HS-5 (cell line): ENCODE measurements at regions not wholly inside any gene's neighbourhood (a gene's known extent, or its start where the extent isn't known, plus 50 kb on each side); places are given as distances from the start of the nearest gene placed in this dataset.

ENCODE experiments used
- DNase-seq: peaks from one replicate; pipeline ENCODE4 v3.0.0-alpha.2; 2012; ENCODE audit warnings: low read depth

DNA sequence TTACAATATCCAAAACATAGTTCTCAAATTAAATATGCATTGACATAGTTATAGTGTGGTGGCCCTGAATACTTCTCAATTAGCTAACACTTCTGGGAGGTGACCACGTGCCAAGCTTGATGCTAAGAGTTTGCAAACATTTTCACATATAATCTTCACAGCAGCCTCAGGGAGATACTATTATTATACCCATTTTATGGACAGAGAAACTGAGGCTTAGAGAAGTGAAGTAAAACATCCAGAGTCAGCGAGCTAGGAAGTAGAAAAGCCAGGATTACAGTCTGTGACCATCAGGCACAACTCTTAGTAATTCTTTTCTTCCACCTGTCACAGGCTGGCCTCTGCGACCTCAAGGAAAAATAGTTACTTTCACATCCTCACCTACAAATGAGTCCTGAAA is 102.2 kb upstream of the IRX6 start:
- DNase-seq, result no peak

DNA sequence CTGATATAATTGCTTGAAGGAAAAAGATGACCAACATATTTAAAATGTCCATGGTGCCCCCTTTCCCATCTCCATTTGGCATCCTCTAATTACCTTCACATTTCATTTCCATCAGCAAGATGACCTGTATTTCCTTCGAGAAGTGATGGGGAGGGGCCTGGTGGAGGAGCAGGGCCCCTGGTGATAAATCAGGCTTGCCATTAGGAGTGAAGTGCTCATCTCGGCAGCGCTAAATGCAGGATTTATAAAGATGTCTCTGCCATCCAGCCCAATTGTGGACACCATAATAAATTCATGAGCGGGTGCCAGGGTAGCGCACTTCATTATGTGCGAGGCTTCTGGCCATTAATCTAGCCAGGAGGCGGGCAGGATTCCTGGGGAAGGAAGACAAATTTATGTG is 101.5 kb upstream of the IRX6 start:
- no peak for DNase-seq

DNA sequence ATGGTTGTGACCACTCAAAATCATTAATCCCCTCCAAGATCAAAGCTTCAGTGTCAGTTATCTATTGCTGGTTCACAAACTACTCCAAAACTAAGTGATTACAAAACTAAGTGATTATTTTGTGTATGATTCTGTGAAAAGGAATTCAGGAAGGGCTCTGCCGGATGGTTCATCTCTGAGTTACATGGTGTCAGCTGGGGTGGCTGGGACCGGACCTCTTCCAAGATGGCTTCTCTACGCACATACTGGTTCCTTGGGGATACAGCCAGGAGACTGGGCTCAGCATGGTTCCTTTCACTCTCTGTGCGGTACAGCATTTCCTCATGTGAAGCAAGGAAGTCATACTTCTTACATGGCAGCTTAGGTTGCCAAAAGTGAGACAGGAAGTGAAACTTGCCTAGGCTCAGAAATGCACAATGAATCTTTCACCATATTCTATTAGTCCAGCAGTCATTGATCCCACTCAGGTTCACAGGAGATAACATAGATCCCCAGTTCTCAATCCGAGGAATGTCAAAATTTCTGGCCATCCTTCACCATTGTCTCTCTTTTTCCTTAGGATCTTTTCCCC is 97.9 kb upstream of the IRX6 start:
- DNase-seq, result no peak

DNA sequence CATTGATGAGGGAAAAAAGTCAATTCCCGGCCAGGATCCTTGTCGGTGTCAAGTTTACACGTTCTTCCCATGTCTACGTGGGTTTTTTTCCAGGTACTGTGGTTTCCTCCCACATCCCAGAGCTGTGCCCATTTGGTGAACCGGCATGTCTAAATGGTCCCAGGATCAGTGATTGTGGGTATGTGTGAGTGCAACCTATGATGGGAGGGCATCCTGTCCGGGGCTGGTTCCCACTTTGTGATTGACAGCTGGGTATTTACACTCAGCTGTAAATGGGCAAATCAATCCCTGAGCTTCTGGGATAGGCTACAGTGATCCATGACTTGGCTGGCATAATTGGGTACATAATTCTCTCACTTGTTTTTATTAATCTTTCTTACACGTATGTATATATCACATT is 91.2 kb upstream of the IRX6 start:
- DNase-seq, result no peak

DNA sequence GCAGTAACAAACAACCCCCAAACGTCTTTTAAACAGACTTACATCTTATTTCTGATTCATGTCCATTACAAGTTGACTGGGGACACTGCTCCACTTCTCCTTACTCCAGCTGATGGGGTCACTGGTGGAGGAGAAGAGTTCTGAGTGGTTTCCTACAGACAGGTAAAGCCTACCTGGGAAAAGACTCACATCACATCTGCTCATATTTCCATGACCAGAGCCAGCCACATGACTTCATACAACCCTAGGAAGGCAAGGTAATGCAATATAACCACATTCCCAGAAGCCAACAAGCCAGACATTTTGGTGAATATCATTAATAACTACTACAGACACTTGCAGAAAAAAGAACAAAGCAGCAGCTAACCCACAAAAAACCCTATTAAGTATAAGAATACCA is 90.5 kb upstream of the IRX6 start:
- no peak for DNase-seq

DNA sequence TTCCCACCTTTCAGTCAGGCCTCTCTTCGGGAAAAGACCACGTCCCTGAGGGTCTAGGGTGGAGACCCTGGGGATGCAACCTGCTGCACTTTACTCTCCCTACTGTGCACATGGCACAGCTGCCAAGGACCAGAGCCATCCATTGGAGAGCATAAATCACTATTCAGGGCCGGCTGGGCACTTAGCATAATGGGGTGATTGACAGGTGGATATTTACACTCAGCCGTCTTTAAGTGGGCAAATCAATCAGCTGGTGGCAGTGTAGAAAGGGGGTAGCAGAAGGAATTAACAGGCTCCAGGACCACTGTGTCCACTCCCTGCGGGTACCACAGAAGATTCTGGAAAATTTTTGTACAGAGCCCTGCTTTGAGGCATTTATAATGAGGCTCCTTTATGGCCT is 87.3 kb upstream of the IRX6 start:
- no peak for DNase-seq

DNA sequence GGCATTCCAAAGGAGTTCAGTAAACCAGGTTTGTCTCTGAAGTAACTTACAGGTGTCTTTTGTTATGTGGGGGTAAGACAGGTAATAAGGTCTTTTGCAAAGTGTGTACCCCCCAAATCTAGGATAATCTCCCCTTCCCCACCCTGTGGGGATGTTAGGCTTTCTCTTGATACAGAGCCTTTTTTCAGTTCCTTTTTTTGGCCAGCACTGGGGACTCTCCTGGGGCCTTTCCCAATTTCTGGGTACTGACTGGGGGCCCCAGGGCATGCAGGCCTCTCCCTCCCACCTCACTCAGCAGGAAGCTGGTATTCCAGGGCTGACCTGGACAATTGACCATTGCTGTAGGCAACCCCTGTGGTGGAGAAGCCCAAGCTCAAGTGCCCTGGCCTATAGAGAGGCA is 84.3 kb upstream of the IRX6 start:
- DNase-seq, result no peak

DNA sequence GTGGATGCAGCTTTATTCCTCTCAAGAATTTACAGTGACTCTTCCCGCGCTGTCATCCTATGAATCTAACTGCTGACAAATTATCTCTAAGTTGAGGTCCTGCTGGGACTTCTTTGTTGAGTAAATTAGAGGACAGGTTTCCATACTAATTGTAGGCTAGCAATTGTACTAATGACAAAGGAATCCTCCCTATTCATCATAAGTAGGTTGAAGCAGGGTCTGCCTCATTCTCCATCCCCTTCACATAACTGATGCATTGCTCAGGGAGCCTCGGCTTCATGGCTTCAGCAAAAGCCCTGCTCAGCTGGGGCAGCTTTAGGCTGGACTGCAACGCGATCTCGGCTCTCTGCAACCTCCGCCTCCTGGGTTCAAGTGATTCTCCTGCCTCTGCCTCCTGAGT is 83.1 kb upstream of the IRX6 start:
- DNase-seq, result no peak

DNA sequence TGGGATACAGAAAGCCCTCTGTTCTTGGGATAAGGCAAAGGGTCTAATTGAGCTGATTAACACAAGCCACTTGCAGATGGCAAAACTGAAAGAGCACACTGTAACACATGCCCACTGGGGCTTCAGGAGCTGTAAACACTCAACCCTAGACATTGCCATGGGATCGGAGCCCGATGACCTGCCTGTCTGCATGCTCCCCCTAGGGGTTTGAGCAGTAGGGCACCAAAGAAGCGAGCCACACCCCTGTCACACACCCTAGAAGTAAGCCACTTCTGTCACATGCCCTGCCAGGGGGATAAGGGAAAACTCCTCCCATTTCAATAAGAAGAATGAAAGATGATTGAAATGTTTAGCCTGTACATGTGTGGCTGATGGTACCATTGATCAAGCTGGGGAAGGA is 81.3 kb upstream of the IRX6 start:
- DNase-seq, result no peak

DNA sequence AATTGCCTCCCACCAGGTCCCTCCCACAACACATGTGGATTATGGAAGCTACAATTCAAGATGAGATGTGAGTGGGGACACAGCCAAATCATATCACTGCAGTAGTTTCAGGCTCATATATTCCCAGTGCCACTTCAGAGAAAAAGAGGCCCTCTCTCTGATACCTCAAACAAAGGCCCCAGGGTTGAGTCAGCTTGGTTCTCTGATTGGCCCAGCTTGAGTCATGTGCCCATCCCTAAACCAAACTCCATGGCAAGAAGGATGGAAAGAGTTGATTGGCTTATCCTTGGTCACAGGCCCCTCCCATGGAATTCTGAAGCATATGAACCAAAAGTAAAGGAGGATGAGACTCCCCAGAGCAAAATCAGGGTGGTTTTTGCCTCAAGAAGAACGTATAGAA is 75.9 kb upstream of the IRX6 start:
- no peak for DNase-seq

DNA sequence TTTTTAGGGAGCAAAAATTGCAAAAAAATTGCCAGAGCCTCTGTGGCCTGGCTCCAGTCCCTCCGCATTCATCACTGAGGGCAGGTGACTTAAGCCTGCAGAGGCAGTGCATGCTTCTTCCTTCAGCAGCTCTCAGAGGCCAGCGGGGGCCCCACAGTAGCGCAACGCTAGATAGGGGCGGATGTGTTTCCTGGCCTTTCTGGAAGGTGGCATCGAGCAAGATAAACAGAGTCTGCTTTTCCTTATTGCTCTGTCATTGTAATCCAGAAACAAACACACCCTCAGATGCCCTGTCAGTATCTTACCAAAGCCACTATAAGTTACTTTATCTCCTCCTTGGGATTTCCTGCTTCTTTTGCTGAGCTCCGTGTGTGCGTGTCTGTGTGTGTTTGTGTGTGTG is 75.5 kb upstream of the IRX6 start:
- no peak for DNase-seq

DNA sequence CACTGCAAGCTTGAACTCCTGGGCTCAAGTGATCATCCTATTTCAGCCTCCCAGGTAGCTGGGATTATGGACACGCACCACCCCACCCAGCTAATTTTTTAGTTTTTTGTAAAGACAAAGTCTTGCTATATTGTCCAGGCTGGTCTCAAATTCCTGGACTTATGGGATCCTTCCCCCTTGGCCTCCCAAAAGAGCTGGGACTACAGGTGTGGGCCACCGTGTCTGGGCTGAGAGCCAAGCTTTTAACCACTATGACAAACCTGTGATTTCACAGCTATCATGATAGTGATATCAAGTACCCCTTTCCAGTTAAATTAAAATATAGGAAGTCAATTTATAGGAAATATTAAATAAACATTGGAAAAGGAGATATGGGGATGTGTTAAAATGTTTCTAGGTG is 74.6 kb upstream of the IRX6 start:
- DNase-seq, result no peak

DNA sequence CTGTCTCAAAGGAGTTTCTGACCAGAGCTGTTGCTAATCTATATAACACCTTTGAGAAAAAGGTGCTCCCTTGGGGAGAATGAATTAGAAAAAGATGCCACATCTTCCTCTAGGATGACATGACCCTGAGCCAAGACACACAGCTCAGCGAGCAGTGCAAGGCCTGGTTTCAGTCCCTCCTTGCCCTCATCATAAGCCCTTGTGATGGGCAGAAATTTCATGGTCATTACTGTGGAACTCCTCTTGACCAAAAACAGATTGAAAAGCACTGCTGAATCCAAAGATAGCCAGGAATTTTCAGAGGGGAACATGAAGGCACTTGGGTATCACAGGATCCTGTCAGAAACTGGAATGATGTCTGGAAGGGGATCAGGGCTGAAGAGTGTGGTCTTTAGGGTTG is 74.1 kb upstream of the IRX6 start:
- no peak for DNase-seq

DNA sequence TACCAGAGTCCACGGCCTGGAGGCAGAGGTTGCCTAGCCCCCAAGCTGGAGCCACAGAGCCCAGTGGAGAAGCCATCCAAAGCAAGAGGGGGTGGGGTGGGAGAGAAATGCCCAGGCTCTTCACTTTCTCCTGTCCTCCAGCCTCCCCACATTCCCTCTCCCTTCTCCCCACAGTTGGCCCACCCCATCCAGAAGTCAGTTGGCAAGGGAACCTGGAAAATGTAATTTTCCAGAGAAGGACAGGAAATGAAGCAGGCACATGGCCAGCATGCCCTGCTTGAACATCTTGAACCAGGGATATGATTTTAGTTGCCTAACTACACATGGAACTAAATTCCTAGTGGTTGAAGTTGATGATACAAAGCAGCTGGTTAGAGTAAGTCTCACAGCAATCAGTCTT is 73.3 kb upstream of the IRX6 start:
- DNase-seq, result no peak

DNA sequence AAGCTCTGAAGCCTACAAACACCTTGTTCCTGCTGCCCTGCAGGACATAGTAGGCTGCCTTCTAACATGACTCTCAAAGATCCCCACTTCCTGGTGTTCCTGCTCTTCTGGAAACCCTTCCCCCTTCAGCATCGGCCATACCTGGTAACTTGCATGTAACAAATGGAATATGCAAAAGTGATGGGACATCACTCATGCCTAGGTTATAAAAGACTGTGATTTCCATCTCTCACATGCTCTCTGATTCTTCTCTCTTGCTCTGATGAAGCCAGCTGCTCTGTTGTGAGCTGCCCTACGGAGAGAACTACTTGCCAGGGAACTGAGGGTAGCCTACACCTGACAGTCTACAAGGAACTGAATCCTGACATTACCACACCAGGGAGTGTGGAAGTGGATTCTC is 72.9 kb upstream of the IRX6 start:
- no peak for DNase-seq

DNA sequence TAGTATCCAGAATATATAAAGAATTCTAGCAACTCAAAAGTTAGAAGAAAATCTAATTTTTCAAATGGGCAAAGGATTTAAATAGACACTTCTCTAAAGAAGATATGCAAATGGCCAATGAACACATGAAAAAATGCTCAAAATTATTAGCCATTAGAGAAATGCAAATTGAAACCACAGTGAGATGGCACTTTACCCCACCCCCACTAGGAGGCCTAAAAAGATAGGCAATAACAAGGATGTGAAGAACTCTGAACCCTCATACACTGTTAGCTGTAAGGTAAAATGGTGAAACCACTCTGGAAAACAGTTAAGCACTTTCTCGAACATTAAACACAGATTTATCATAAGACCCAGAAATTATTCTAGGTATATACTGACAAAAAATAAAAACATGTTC is 71.4 kb upstream of the IRX6 start:
- DNase-seq, result no peak

DNA sequence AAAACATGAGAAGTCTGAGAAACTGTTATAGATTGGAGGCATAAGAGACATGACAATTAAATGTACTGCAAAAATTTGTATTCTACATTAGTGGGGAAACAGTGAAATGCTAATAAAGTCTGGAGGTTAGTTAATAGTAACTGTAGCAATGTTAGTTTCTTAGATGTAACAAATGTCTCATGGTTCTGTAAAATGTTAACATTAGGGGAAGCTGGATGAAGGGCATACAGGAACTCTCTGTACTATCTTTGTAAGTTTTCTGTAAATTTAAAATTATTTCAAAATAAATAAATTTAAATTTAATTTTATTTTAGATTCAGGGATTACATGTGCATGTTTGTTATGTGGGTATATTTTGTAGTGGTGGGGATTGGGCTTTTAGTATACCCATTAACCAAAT is 70.0 kb upstream of the IRX6 start:
- no peak for DNase-seq

DNA sequence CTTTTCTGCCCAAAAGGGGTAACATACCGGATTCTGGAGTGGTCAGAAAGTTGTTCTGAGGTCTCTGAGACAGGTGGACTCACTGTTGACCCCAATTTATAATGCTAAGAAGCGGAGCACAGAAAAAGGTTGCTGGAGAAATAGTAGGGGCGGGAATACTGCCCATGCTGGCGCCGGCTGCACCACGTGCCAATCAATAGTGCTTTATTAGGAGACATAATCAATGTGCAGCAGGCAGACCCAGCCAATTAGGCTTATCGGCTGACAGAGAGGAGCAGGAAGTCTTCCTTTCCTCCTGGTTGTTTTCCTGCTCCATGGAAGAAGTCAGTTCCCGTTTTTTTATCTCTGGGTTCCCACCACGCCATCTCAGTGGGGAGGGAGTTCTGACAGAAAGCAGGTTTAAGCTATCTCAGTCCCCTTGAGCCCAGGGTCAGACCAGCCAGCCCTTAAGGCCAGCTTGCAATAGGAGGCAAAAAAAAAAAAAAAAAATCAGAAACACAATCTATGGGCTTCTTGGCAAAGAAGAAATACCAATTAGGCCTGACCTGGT is 68.2 kb upstream of the IRX6 start:
- no peak for DNase-seq

DNA sequence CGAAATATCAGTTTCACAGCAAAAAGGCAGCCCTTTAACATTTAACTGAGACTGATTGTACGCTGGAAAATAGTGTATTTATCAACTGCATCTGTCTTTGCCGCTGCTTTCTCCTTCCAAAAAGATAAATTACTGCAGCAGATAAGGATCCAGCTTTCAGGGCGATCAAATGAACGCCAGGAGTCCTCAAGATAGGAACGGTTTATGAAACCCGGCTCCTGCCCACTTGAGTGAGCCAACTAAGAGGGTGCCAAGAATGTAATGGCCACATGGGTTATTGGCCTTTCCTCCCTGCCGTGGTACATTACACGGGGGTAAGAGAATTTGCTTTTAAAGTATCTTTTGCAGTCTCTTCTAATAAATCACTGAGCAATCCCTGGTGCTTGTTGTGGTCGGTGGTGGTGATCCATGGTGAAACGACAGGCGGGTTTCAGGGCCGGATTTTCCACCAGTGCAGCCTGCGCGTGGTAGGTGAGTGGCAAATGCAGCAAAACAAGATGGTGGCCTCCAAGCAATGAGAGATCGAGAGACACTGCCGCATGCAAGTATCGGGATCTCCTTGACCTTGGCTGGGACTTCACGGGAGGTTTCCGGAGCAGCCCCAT is 67.5 kb upstream of the IRX6 start:
- no peak for DNase-seq

DNA sequence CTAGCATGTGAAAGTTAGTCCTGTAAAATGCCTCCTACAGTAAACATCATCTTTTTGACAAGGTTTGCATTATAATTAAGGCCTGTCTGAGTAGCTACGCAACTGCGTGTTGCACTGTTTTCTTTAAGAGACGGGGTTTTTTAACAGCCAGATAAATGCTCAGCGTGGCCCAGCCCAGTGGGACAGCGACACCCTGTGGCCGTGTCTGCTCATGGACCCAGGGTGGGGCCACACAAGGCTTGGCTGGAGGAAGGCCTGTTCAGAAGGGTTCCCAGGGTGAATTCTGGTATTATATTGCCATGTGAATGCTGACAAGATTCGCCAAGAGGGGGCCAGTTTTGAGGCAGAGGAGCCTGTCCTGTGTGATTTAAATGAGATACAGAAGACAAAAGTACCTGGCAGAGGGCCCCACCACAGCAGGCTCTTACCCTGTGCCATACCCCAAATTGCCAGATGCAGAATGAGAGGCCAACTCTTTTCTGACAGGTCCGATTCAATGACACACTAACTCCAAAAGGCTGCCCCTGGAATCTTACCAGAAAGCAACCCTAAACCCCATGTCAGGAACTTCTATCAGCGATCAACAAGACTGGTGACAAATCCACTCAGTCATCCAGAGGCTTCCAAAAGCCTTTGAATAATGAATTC is 65.9 kb upstream of the IRX6 start:
- no peak for DNase-seq

DNA sequence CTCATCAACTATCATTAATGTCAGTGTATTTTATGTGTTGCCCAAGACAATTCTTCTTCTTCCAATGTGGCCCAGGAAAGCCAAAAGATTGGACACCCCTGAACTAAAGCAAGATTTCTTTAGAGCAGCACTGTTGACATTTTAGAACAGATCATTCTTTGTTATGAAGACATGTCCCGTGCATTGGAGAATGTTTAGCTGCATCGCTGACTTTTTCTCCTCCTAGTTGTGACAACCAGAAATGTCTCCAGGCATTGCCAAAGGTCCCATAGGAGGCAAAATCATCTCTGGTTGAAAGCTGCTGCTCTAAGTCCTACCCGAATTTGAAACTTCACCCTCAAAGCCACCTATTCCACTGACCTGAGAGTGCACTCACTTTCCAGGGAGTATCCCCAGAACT is 62.7 kb upstream of the IRX6 start:
- DNase-seq, result no peak

DNA sequence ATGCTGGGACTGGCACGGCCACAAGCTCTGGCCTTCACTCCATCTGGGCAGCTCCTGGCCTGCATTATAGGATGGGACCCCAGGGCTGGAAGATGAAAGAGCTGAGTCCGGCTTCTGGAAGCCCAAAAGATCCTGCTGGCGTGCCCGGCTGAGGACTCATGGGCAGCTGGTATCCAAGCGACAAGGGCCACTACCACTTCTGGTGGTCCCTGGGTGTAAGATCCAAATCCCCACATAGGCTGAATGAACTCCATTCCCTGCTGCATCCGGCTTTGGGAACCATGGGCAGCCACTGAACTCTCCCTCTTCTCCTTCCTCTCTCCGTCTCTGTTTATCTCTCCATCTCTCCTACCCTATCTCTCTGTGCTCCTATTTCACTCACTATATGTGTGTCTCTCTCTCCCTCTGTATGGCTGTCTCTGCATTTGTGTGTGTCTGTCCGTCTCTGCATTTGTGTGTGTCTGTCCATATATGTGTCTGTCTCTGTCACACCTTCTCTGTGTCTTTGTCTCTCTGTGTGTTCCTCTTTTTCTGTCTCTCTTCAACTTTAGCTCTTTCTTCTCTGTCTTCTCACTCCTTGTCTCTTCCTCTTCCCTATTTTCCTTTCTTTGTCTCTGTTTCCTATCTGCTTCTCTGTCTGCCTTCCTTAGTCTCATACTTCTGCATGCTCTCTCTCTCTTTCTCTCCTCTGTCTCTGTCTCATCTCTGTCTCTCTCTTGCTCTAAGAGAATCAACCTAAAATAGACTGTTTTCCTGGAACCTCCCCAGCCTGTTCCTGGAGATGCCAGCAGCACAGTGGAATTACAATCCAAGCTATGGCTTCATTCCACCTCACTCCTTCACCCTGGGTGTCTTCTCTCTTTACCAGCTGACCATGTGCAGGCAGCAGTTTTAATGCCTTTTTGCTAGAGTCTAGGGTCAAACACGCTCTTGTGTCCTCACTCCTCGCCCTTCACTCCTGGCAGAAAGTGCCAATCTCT is 60.4 kb upstream of the IRX6 start:
- no peak for DNase-seq

DNA sequence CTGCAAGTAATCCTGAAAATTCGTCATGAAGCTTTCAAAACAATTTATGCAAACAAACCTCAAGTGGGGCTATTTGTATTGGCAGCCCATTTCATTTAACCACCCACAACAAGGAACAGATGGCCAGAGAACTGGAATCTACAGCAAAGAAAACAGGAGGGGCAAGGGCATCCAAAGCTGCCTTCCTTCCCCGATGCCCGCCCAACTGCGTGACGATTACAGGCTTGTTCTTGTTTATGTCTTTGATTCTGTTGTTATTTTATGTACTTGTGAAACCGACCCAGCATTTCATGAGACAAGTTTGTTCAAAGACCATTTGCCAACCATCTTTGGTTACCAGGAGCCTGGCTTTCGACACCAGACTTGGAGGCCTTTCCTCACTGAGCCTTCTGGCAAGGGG is 59.1 kb upstream of the IRX6 start:
- DNase-seq, result no peak
